ENCODE measurements at regions not wholly inside any gene's neighbourhood (a gene's known extent, or its start where the extent isn't known, plus 50 kb on each side); places are given as distances from the start of the nearest gene placed in this dataset.

DNA sequence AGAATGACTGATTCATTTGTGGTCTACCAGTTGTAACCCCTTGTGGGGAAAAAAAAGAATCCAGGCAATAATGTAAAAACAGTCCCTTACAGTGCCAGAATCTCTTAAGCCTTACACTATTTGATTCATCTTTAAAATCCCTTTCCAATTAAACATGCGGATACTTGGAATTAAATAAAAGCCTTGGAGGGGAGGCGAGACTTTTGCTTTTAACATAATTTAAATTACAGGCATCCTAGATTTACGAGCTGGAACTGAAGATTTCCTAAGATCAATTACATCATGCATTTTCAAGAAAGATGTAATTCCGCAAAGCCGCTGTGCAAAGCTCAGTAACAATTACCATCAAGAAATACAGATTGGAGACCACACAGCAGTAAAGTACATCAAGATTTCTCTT lies 370.2 kb downstream of the MTRR start:
- DNase-seq: no peak

GRCh38 chr5:8239646-8240045 lies 370.7 kb downstream of the MTRR start:
- DNase-seq: no peak

GRCh38 chr5:8241076-8241475 lies 372.1 kb downstream of the MTRR start:
- no peak for DNase-seq

- DNase-seq: no peak
These were observed 372.6 kb downstream of the MTRR start for GRCh38 chr5:8241558-8241957.

DNA sequence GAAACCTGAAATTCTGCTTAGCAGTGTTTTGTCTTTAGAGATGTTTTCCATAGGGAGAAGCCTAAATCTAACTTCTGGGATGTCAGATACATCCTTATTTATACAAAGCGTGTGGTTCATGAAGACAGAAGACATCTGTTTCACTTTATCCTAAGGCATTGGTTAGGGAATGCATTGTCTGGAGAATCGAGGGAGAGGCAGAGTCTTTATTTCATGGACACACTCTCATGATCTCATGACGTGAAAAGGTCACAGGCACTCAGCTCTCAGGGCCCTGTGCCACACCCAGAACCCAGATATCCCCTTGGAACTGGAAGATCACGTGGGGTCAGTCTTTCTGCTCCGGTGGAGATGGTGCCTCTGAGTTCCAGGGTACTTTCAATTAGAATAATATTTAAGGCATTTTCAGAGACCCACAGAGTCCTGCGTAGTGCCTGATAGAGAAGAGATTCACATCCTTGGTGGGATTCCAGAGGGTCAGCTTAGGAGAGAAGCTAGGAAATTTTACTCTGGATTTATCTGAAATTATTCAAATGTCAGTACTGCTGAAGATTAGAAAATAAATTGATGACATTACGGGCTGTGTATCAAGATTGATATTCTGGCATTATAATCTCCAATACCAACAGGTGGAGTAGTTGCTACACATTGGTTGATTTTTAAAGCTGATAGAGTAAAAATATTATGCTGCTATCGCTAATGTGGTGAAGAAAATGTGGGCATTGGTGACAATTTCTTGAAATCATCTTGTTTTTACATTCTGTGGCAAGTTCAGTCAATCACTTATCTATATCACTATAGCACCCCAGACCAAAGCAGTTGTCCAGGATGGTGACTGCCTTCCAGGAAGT lies 378.3 kb downstream of the MTRR start:
- DNase-seq: no peak

- no peak for DNase-seq
These were observed 384.4 kb downstream of the MTRR start for GRCh38 chr5:8253376-8253775.

DNA sequence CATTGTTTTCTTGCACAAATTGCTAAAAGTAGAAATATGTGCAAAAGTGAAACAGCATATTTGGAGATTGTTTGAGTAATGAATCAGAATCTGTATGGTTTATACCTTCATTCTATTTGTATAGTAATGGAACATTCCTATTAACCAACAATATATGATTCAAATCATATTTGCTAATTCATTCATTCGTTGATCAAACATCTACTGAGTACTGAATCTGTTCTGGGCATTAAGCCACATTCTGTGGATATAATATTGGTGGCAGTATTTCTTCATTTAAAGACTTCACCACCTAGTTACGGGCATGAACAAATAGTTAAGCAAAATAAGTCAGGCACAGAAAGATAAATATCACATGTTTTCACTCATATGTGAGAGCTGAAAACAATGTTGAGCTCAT lies 385.7 kb downstream of the MTRR start:
- no peak for DNase-seq

DNA sequence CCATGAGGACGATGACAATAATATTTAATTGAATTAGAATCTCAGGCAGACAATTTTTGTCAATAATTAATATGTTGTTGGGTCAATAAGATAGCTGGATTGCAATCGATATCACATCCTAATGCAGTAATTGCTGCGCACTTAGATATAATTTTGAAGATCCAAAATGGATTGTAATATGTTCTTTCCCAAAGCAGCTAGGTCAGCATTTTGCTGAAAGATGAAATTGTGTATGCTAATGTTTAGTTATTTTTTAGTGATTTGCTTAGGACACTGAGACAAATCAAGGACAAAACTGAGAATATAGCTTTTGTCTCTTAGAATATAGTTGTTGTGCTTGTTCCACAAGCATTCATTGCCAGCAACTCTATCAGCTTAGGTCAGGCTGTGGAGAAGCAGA lies 389.9 kb downstream of the MTRR start:
- no peak for DNase-seq

DNA sequence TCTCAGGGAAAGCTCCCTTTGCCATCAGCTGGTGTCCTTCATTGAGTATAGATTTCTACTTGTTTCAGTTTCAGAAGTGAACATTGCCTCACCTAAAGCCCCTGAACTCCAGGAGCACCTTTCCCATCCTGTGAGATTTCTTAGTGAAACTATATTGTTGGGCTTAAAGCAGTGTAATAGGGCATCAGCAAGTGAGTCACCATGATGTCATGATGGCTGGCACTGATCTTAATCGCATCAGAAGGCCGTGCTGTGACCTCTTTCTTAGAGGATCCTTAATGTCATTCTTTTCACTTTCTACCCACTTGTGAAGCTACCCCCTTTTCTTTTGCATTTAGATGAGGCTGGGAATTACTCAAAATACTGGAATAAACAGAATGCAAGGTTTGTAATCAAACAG lies 401.3 kb downstream of the MTRR start:
- no peak for DNase-seq

DNA sequence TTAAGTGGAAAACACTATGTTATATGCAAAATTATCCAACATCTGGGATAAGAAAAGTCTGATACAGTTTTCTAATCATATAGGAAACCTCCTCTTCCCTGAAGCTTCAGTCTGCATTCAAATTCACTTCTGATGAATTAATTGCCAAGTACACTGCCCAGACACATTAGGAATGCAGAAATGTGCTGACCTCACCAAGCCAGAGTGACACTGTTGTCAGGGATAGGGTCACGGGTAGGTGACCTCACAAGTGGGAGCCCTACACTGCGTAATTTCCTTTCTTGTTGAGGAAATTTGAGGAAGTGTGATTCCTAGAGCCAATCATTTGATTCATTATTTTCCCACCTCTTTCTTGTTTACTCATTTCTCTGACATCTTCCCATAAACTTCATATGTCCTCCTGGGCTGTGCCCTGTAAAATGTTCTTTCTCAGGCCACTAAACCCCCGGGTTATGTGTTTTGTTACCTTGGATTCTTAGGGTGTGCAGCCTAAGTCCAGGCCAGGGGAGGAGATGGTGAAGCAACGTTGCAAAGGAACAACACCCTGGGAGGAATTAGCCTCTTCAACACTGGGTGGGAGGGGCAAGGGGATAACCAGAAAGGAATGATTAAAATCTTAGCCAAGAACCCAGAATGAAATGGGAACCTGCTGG lies 411.9 kb downstream of the MTRR start:
- DNase-seq: no peak

GRCh38 chr5:8288334-8288733 lies 419.4 kb downstream of the MTRR start:
- peak in 1 of 2 donors; percentile 23 for DNase-seq

DNA sequence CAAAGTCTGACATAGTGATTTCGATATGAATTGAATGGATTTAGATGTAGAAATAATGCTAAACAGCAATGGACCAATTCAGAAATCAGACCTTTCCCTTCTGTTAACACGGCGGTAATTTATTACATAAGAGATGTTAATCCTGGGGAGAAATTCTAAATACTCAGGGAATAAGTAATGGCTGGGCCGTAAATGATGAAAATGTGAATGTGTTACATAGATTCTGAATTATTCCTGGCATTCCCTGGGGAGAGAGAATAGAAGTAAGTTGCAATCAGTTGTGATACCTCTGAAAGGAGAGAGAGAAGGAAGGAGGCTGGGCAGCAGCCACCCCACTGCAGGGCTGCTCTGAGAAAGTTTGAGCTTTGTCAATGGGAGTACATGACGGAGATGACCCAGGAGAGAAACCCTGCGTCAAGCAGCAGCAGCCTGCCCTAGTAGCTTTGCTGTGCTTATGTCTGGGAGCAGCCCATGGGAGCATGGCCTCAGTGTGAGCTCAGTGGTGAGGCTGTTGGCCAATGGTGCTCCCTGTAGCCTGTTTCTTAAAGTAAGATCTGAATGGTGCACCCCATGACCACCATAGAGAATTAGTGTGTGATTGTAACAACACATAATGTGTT lies 420.1 kb downstream of the MTRR start:
- no peak for DNase-seq

GRCh38 chr5:8289779-8290178 lies 420.8 kb downstream of the MTRR start:
- no peak for DNase-seq

DNA sequence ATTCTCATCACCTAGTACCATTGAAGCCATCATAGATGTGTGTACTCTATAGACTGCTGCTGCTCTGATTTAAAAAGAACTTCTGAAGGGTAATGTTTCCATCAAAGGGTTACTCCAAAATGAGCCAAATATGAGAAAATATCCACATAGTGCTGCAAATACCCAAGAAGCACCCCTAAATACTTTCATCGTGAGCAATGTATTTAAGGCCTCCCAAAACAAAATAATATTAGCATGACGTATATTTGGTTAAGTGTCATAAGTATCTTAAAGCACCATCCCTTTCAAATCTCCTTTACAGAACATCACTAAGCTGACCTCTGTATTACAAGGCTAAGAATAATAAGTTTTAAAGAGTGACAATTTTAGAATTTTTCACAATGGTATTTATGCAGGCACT lies 421.8 kb downstream of the MTRR start:
- DNase-seq: no peak

GRCh38 chr5:8291641-8292040 lies 422.7 kb downstream of the MTRR start:
- DNase-seq: no peak

DNA sequence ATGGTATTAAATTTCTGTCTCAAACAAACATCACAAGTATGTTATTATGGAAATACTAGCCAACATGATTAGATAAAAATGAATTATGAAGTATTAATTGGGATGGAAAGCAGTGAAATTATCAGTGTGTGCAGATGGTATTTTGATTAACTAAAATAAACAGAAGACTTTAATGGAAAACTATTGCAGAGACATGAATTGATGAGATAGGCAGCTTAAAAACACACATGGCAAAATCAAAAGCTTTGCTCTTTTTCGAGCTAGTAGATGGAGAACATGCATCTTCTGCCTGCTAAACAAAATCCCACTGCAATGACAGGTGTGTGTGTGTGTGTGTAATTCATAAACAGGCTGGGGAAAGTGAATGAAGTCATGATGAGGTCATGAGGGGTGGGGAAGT lies 426.2 kb downstream of the MTRR start:
- peak; percentile 32 to 46 for DNase-seq

DNA sequence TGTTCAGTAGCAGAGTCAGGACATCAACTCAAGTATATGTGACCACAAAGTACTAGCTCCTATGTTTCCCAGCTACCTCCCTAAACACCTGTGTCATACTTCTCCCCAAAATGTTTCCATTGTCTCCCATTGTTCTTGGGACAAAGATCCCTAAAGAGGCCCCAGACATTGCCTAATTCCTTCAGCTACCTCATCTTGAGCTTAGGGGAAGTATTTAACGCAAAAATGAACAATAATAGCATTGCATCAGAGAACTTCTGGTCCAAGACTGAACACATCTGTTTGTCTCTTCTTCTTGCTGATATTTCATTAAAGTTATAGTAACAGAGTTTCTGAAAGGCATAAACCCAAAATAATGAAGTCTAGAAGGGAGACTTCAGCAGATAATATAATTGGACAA lies 430.8 kb downstream of the MTRR start:
- DNase-seq: peak; percentile 29 to 42

- no peak for DNase-seq
These were observed 435.4 kb downstream of the MTRR start for GRCh38 chr5:8304341-8304740.

- DNase-seq: no peak
These were observed 437.4 kb downstream of the MTRR start for GRCh38 chr5:8306288-8306896.

GRCh38 chr5:8314965-8315364 lies 446.0 kb downstream of the MTRR start:
- no peak for DNase-seq

- DNase-seq: no peak
These were observed 447.8 kb downstream of the MTRR start for GRCh38 chr5:8316608-8317280.

DNA sequence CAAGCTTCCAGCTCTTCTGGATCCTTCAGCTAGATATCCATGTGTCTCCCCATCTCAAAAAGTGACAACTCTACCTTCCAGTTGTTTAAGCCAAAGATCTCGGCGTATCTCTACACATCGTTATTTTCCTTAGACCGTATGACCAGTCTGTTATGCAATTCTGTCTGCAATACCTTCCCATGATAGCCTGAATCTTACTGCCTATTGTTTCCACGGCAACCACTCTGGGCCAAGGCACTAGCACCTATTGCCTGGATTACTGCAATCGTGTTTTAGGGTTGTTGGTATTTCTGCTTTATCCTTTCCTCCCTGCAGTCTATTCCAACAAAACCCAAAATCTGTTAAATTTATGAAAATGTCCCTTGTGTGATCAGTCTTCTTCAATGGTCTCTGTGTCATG lies 448.4 kb downstream of the MTRR start:
- DNase-seq: no peak

Data from right lung (tissue), 2 donors.